ENCODE measurements at regions not wholly inside any gene's neighbourhood (a gene's known extent, or its start where the extent isn't known, plus 50 kb on each side); places are given as distances from the start of the nearest gene placed in this dataset.
"Not testable (repeated sequence)": the region's sequence is repeated elsewhere in the genome, so short reads cannot be mapped to it uniquely, and the experiment has no call there.

- DNase-seq, result not testable (repeated sequence)
Measured at GRCh38 chr12:82634495-82635258, 52.0 kb upstream of the TMTC2 start.

- DNase-seq, result no peak
Measured at GRCh38 chr12:82635263-82635662, 51.4 kb upstream of the TMTC2 start.

Data from NCI-H774 (cell line).